ENCODE measurements at regions not wholly inside any gene's neighbourhood (a gene's known extent, or its start where the extent isn't known, plus 50 kb on each side); places are given as distances from the start of the nearest gene placed in this dataset.

- no peak for TF ChIP-seq POLR2AphosphoS5 (IDR thresholded peaks at IDR 0.05)
- TF ChIP-seq EP300 (IDR thresholded peaks at IDR 0.05) = no peak
- TF ChIP-seq CTCF (IDR thresholded peaks at IDR 0.05) = no peak
Observed at GRCh38 chr5:108634617-108635288, 112.9 kb upstream of the FER start.
